SK-N-SH (cell line): ENCODE measurements at regions not wholly inside any gene's neighbourhood (a gene's known extent, or its start where the extent isn't known, plus 50 kb on each side); places are given as distances from the start of the nearest gene placed in this dataset.

Experiments
- CTCF ChIA-PET: fragments of 300-600, 350-600 bp; formaldehyde crosslinking; extraction: SDS; loops from one replicate; lab custom pipeline; 2021; lab: Yijun Ruan, JAX
- POLR2A ChIA-PET: fragments of 350-600 bp; sonication (Branson Sonifier 250); formaldehyde crosslinking; extraction: SDS; loops from one replicate; lab custom pipeline; 2020; ENCODE audit warnings: antibody characterized with exemption, inconsistent platforms; lab: Yijun Ruan, JAX
- DNase-seq: peaks from one replicate; pipeline ENCODE4 v3.0.0; 2012
- H2AFZ ChIP-seq: fragments of 200-600 bp; sonication (generic); 2 replicates; pipeline ENCODE4 v1.8.1; 2016; ENCODE audit warnings: antibody characterized with exemption, mild to moderate bottlenecking, low read depth
- H3F3A ChIP-seq: fragments of 200-600 bp; sonication (generic); replicated peaks from 2 replicates; pipeline ENCODE3; 2016; ENCODE audit warnings: antibody characterized with exemption, mild to moderate bottlenecking; ENCODE audit not compliant: insufficient read depth
- H3K27ac ChIP-seq, 2 experiments: fragments of 200-500 bp in 1 of 2; fragments of 200-600 bp in 1 of 2; sonication (Bioruptor generic) in 1 of 2; sonication (generic), shearing (Covaris generic) in 1 of 2; 2 replicates each; pipeline versions ENCODE4 v1.5.1 to v1.6.1; 2014 to 2016; ENCODE audit warnings: low read depth in 2 of 2, inconsistent platforms in 1 of 2, low read length in 1 of 2, mild to moderate bottlenecking in 1 of 2, mixed read lengths in 1 of 2
- H3K27me3 ChIP-seq: fragments of 200-600 bp; sonication (generic), shearing (Covaris generic); 2 replicates; pipeline ENCODE4 v1.6.1; 2016; ENCODE audit warnings: mixed run types; ENCODE audit not compliant: insufficient read depth
- H3K36me3 ChIP-seq, 2 experiments: fragments of 200-500 bp in 1 of 2; fragments of 200-600 bp in 1 of 2; sonication (Bioruptor generic) in 1 of 2; sonication (generic) in 1 of 2; replicated peaks in 1 of 2; 2 replicates each; pipeline versions ENCODE3 to v1.5.1; 2014 to 2016; ENCODE audit warnings: low read length in 1 of 2, mild to moderate bottlenecking in 1 of 2; ENCODE audit not compliant: insufficient read depth in 2 of 2, control insufficient read depth in 1 of 2
- H3K4me1 ChIP-seq, 2 experiments: fragments of 200-500 bp in 1 of 2; fragments of 200-600 bp in 1 of 2; sonication (Bioruptor generic) in 1 of 2; sonication (generic), shearing (Covaris generic) in 1 of 2; 2 replicates each; pipeline versions ENCODE4 v1.5.1 to v1.6.1; 2014 to 2016; ENCODE audit warnings: low read depth in 1 of 2, low read length in 1 of 2, mixed run types in 1 of 2; ENCODE audit not compliant: insufficient read depth in 2 of 2, control insufficient read depth in 1 of 2
- H3K4me2 ChIP-seq: fragments of 200-600 bp; sonication (generic), shearing (Covaris generic); 2 replicates; pipeline ENCODE4 v1.6.1; 2017; ENCODE audit warnings: mixed run types
- H3K4me3 ChIP-seq, 2 experiments: fragments of 200-500 bp in 1 of 2; fragments of 200-600 bp in 1 of 2; sonication (Bioruptor generic) in 1 of 2; sonication (generic), shearing (Covaris generic) in 1 of 2; 2 replicates each; pipeline versions ENCODE4 v1.5.1 to v1.8.1; 2014 to 2016; ENCODE audit warnings: low read depth in 2 of 2, inconsistent platforms in 1 of 2, low read length in 1 of 2, mild to moderate bottlenecking in 1 of 2, mixed read lengths in 1 of 2, moderate library complexity in 1 of 2
- H3K79me2 ChIP-seq: fragments of 200-600 bp; sonication (generic); 2 replicates; pipeline ENCODE4 v1.8.1; 2017; ENCODE audit warnings: mild to moderate bottlenecking; ENCODE audit not compliant: insufficient read depth
- H3K9ac ChIP-seq: fragments of 200-600 bp; sonication (generic); 2 replicates; pipeline ENCODE4 v1.6.1; 2017; ENCODE audit warnings: mixed run types
- H3K9me2 ChIP-seq: fragments of 200-600 bp; sonication (generic); 2 replicates; pipeline ENCODE4 v1.6.1; 2017; ENCODE audit warnings: mixed run types
- H3K9me3 ChIP-seq: fragments of 200-600 bp; sonication (generic); 2 replicates; pipeline ENCODE4 v1.6.1; 2017; ENCODE audit warnings: mixed run types, mild to moderate bottlenecking, moderate library complexity
- H4K20me1 ChIP-seq: fragments of 200-600 bp; sonication (generic); 2 replicates; pipeline ENCODE4 v1.6.1; 2017; ENCODE audit warnings: mild to moderate bottlenecking, mixed run types; ENCODE audit not compliant: insufficient read depth
- ELF1 ChIP-seq: IDR thresholded peaks from 2 replicates; pipeline ENCODE4 v1.4.0; 2012
- EZH2phosphoT487 ChIP-seq: fragments of 200-600 bp; sonication (generic); IDR thresholded peaks from 2 replicates; pipeline ENCODE4 v1.6.1; 2017; ENCODE audit warnings: low read depth, mixed run types, mild to moderate bottlenecking, antibody characterized with exemption, moderate library complexity, borderline replicate concordance
- FOSL2 ChIP-seq: IDR thresholded peaks from 2 replicates; pipeline ENCODE4 v1.4.0; 2012; ENCODE audit warnings: low read depth, mild to moderate bottlenecking, moderate library complexity, borderline replicate concordance
- GATA2 ChIP-seq: sonication (generic); formaldehyde crosslinking; IDR thresholded peaks from 2 replicates; pipeline ENCODE4 v1.5.0; 2020; ENCODE audit warnings: mild to moderate bottlenecking, missing genetic modification reagents
- IRF3 ChIP-seq: fragments of 150-350 bp; IDR thresholded peaks from 2 replicates; pipeline ENCODE4 v1.6.1; 2016; ENCODE audit warnings: mild to moderate bottlenecking, low read depth, low read length
- MEF2A ChIP-seq: IDR thresholded peaks from 2 replicates; pipeline ENCODE4 v1.4.0; 2012; ENCODE audit warnings: low read depth, borderline replicate concordance
- MXI1 ChIP-seq: IDR thresholded peaks from 2 replicates; pipeline ENCODE4 v1.6.1; 2012; ENCODE audit warnings: mild to moderate bottlenecking, low read depth, low read length, improper control_type of control experiment
- NRF1 ChIP-seq: IDR thresholded peaks from 2 replicates; pipeline ENCODE4 v1.6.1; 2012; ENCODE audit warnings: low read depth, mild to moderate bottlenecking, low read length
- PBX3 ChIP-seq: IDR thresholded peaks from 2 replicates; pipeline ENCODE4; 2012
- RAD21 ChIP-seq: IDR thresholded peaks from 2 replicates; pipeline ENCODE4 v1.6.1; 2012; ENCODE audit warnings: mild to moderate bottlenecking, low read length
- REST ChIP-seq: IDR thresholded peaks from 2 replicates; pipeline ENCODE4 v1.6.1; 2012; ENCODE audit warnings: mild to moderate bottlenecking, low read depth, low read length, moderate library complexity
- RFX5 ChIP-seq: IDR thresholded peaks from 2 replicates; pipeline ENCODE4 v1.6.1; 2012; ENCODE audit warnings: mild to moderate bottlenecking, improper control_type of control experiment, low read length
- SMC3 ChIP-seq: IDR thresholded peaks from 2 replicates; pipeline ENCODE4 v1.6.1; 2012; ENCODE audit warnings: low read depth, low read length, improper control_type of control experiment
- TCF12 ChIP-seq: IDR thresholded peaks from 2 replicates; pipeline ENCODE4 v1.4.0; 2012
- USF1 ChIP-seq: IDR thresholded peaks from 2 replicates; pipeline ENCODE4 v1.4.0; 2012; ENCODE audit warnings: low read depth, borderline replicate concordance
- YY1 ChIP-seq: IDR thresholded peaks from 2 replicates; pipeline ENCODE4 v1.4.0; 2012; ENCODE audit warnings: low read depth, mild to moderate bottlenecking
- ZBTB33 ChIP-seq: IDR thresholded peaks from 2 replicates; pipeline ENCODE4 v1.4.0; 2012; ENCODE audit warnings: low read depth, borderline replicate concordance
- whole genome bisulfite sequencing: methylation state at CpG from one replicate; pipeline ENCODE4 v1.1.6; 2017; ENCODE audit warnings: low lambda C conversion rate; 5-methylcytosine and 5-hydroxymethylcytosine counted together
- TF ChIP-seq, protein P1 (sequence below): fragments of 200-600 bp; sonication (generic); IDR thresholded peaks from 2 replicates; pipeline ENCODE4 v1.6.1; 2017; ENCODE audit warnings: antibody characterized with exemption, mild to moderate bottlenecking, moderate library complexity
- TF ChIP-seq, protein P2 (sequence below): fragments of 150-350 bp; IDR thresholded peaks from 2 replicates; pipeline ENCODE4 v1.6.1; 2017; ENCODE audit warnings: antibody characterized with exemption, low read length, low read depth, borderline replicate concordance

DNA sequence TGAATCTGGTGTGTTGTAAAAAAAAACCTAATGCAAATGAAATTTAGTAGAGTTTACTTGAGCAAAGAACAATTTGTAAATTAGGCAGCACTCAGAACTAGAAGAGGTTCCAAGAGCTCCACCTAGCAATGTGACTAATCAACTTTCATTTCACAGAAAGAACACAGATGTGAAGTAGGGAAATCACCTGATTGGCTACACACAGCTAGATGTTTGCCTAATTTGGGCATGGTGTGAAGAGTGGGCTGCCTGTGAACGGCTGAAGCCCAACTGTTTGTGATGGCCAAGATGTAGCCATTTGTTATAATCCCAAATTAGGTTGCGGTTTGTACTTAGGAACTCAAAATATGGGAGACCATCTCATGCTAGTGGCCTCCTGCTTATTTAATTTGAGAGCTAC is 724.4 kb upstream of the SLITRK5 start:
- H3F3A ChIP-seq = no peaks in the 10 kb centered on the region
- no peak overlapping the region for H3K4me3 ChIP-seq
- no peaks in the 10 kb centered on the region for H4K20me1 ChIP-seq
- peaks cover 3% of the 10 kb centered on the region; the same call in 1 of the 2 replicates for H3K9me2 ChIP-seq
- H3K27me3 ChIP-seq = no peaks in the 10 kb centered on the region
- WGBS = 19% methylated on average over 2 of the region's 2 CpGs
- no peaks in the 10 kb centered on the region for H3K79me2 ChIP-seq
- H3K9ac ChIP-seq = no peak overlapping the region
- no peak for DNase-seq
- no peak overlapping the region for H3K4me2 ChIP-seq
- H3K27ac ChIP-seq = no peak overlapping the region
- CTCF ChIA-PET = no interaction called here
- POLR2A ChIA-PET = no interaction called here
- no peaks in the 10 kb centered on the region for H3K9me3 ChIP-seq
- no peak overlapping the region for H2AFZ ChIP-seq
- no peaks in the 10 kb centered on the region for H3K4me1 ChIP-seq
- H3K36me3 ChIP-seq = no peaks in the 10 kb centered on the region
- TF ChIP-seq ELF1 (no peak), MEF2A (no peak), IRF3 (no peak), RAD21 (no peak), YY1 (no peak), USF1 (no peak), MXI1 (no peak), PBX3 (no peak), EZH2phosphoT487 (no peak), GATA2 (CRISPR knock-in tag) (no peak), FOSL2 (no peak), SMC3 (no peak), RFX5 (no peak), ZBTB33 (no peak), TCF12 (no peak), REST (no peak), NRF1 (no peak)
- TF ChIP-seq, protein P1, sequence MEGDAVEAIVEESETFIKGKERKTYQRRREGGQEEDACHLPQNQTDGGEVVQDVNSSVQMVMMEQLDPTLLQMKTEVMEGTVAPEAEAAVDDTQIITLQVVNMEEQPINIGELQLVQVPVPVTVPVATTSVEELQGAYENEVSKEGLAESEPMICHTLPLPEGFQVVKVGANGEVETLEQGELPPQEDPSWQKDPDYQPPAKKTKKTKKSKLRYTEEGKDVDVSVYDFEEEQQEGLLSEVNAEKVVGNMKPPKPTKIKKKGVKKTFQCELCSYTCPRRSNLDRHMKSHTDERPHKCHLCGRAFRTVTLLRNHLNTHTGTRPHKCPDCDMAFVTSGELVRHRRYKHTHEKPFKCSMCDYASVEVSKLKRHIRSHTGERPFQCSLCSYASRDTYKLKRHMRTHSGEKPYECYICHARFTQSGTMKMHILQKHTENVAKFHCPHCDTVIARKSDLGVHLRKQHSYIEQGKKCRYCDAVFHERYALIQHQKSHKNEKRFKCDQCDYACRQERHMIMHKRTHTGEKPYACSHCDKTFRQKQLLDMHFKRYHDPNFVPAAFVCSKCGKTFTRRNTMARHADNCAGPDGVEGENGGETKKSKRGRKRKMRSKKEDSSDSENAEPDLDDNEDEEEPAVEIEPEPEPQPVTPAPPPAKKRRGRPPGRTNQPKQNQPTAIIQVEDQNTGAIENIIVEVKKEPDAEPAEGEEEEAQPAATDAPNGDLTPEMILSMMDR = no peak
- TF ChIP-seq, protein P2, sequence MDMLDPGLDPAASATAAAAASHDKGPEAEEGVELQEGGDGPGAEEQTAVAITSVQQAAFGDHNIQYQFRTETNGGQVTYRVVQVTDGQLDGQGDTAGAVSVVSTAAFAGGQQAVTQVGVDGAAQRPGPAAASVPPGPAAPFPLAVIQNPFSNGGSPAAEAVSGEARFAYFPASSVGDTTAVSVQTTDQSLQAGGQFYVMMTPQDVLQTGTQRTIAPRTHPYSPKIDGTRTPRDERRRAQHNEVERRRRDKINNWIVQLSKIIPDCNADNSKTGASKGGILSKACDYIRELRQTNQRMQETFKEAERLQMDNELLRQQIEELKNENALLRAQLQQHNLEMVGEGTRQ = no peak
